ENCODE measurements at regions not wholly inside any gene's neighbourhood (a gene's known extent, or its start where the extent isn't known, plus 50 kb on each side); places are given as distances from the start of the nearest gene placed in this dataset.

GRCh38 chr9:26260238-26260637 lies 582.0 kb upstream of the TUSC1 start:
- no peaks in the 10 kb centered on the region for H3K36me3 ChIP-seq (ENCODE audit: low read depth)
- DNase-seq (ENCODE audit: low spot score) (no peak), ATAC-seq (ENCODE audit: low read depth) (peak; percentile 80)
- H3K4me1 ChIP-seq (ENCODE audit: insufficient read depth, poor library complexity, severe bottlenecking), result peaks cover 48% of the 10 kb centered on the region
- H3K4me3 ChIP-seq (ENCODE audit: severe bottlenecking), result no peak overlapping the region
- TF ChIP-seq CTCF (IDR thresholded peaks at IDR 0.05; ENCODE audit: poor library complexity, severe bottlenecking), result no peak
- H3K9me3 ChIP-seq (ENCODE audit: severe bottlenecking), result no peaks in the 10 kb centered on the region
- peak overlapping the region; percentile 97 for H3K27ac ChIP-seq (ENCODE audit: poor library complexity, severe bottlenecking)
- no peaks in the 10 kb centered on the region for H3K27me3 ChIP-seq (ENCODE audit: insufficient read depth, poor library complexity, severe bottlenecking)

- Histone ChIP-seq H3K4me3 (ENCODE audit: severe bottlenecking) (no peak overlapping the region), H3K27me3 (ENCODE audit: insufficient read depth, poor library complexity, severe bottlenecking) (no peaks in the 10 kb centered on the region), H3K4me1 (ENCODE audit: insufficient read depth, poor library complexity, severe bottlenecking) (peaks cover 11% of the 10 kb centered on the region), H3K36me3 (ENCODE audit: low read depth) (no peaks in the 10 kb centered on the region), H3K27ac (ENCODE audit: poor library complexity, severe bottlenecking) (no peak overlapping the region), H3K9me3 (ENCODE audit: severe bottlenecking) (no peaks in the 10 kb centered on the region)
- no peak for DNase-seq (ENCODE audit: low spot score)
- no peak for ATAC-seq (ENCODE audit: low read depth)
- TF ChIP-seq CTCF (IDR thresholded peaks at IDR 0.05; ENCODE audit: poor library complexity, severe bottlenecking), result no peak
These were observed 569.6 kb upstream of the TUSC1 start for GRCh38 chr9:26247861-26248260.

- ATAC-seq (ENCODE audit: low read depth) (no peak), DNase-seq (ENCODE audit: low spot score) (no peak)
- H3K4me3 ChIP-seq (ENCODE audit: severe bottlenecking), result no peak overlapping the region
- H3K9me3 ChIP-seq (ENCODE audit: severe bottlenecking), result no peaks in the 10 kb centered on the region
- peak overlapping the region; percentile 61 for H3K27ac ChIP-seq (ENCODE audit: poor library complexity, severe bottlenecking)
- peaks cover 11% of the 10 kb centered on the region for H3K4me1 ChIP-seq (ENCODE audit: insufficient read depth, poor library complexity, severe bottlenecking)
- TF ChIP-seq CTCF (IDR thresholded peaks at IDR 0.05; ENCODE audit: poor library complexity, severe bottlenecking), result no peak
- H3K36me3 ChIP-seq (ENCODE audit: low read depth), result no peaks in the 10 kb centered on the region
- no peaks in the 10 kb centered on the region for H3K27me3 ChIP-seq (ENCODE audit: insufficient read depth, poor library complexity, severe bottlenecking)
These were observed 566.6 kb upstream of the TUSC1 start for GRCh38 chr9:26244661-26245451.

- H3K36me3 ChIP-seq (ENCODE audit: low read depth), result no peaks in the 10 kb centered on the region
- ATAC-seq (ENCODE audit: low read depth), result peak; percentile 62; the same call in 1 of the 3 replicates
- no peak for TF ChIP-seq CTCF (IDR thresholded peaks at IDR 0.05; ENCODE audit: poor library complexity, severe bottlenecking)
- H3K4me3 ChIP-seq (ENCODE audit: severe bottlenecking), result no peak overlapping the region
- no peak for DNase-seq (ENCODE audit: low spot score)
- no peaks in the 10 kb centered on the region for H3K9me3 ChIP-seq (ENCODE audit: severe bottlenecking)
- H3K27me3 ChIP-seq (ENCODE audit: insufficient read depth, poor library complexity, severe bottlenecking), result no peaks in the 10 kb centered on the region
- H3K4me1 ChIP-seq (ENCODE audit: insufficient read depth, poor library complexity, severe bottlenecking), result peaks cover 11% of the 10 kb centered on the region
- peak overlapping the region; percentile 61 for H3K27ac ChIP-seq (ENCODE audit: poor library complexity, severe bottlenecking)
These were observed 565.5 kb upstream of the TUSC1 start for GRCh38 chr9:26243726-26244125.

GRCh38 chr9:26243029-26243697 lies 564.9 kb upstream of the TUSC1 start:
- peaks cover 11% of the 10 kb centered on the region for H3K4me1 ChIP-seq (ENCODE audit: insufficient read depth, poor library complexity, severe bottlenecking)
- TF ChIP-seq CTCF (IDR thresholded peaks at IDR 0.05; ENCODE audit: poor library complexity, severe bottlenecking), result no peak
- H3K27ac ChIP-seq (ENCODE audit: poor library complexity, severe bottlenecking), result peak overlapping the region; percentile 61
- H3K27me3 ChIP-seq (ENCODE audit: insufficient read depth, poor library complexity, severe bottlenecking), result no peaks in the 10 kb centered on the region
- H3K36me3 ChIP-seq (ENCODE audit: low read depth), result no peaks in the 10 kb centered on the region
- DNase-seq (ENCODE audit: low spot score) (no peak), ATAC-seq (ENCODE audit: low read depth) (no peak)
- H3K4me3 ChIP-seq (ENCODE audit: severe bottlenecking), result no peak overlapping the region
- no peaks in the 10 kb centered on the region for H3K9me3 ChIP-seq (ENCODE audit: severe bottlenecking)

Data from RWPE2 (cell line).